Progenitor cell of endocrine pancreas (in vitro differentiated cells): ENCODE measurements at regions not wholly inside any gene's neighbourhood (a gene's known extent, or its start where the extent isn't known, plus 50 kb on each side); places are given as distances from the start of the nearest gene placed in this dataset.

Experiments used
- DNase-seq: peaks from one replicate; pipeline ENCODE4 v3.0.0; 2021; ENCODE audit warnings: low spot score; ENCODE audit not compliant: unreplicated experiment
- H3K27ac Mint-ChIP-seq: 2 replicates; pipeline ENCODE4 v1.8.0; 2021; ENCODE audit warnings: mild to moderate bottlenecking, moderate library complexity, mixed read lengths
- H3K27me3 Mint-ChIP-seq: 2 replicates; pipeline ENCODE4 v1.8.0; 2021; ENCODE audit warnings: mixed read lengths
- H3K36me3 Mint-ChIP-seq: 2 replicates; pipeline ENCODE4 v1.8.0; 2022; ENCODE audit warnings: mixed read lengths; ENCODE audit not compliant: insufficient read depth
- H3K4me1 Mint-ChIP-seq: 2 replicates; pipeline ENCODE4 v1.8.0; 2021; ENCODE audit warnings: low read depth, mixed read lengths
- H3K4me3 Mint-ChIP-seq: 2 replicates; pipeline ENCODE4 v1.8.0; 2021; ENCODE audit warnings: low read depth, mild to moderate bottlenecking, moderate library complexity, mixed read lengths
- H3K9me3 Mint-ChIP-seq: 2 replicates; pipeline ENCODE4 v1.8.0; 2021; ENCODE audit warnings: low read depth, mixed read lengths
- CTCF ChIP-seq: fragments of 200-600 bp; sonication (generic); IDR thresholded peaks from one replicate; pipeline ENCODE4 v1.5.0; 2021; ENCODE audit warnings: antibody characterized with exemption, mild to moderate bottlenecking; ENCODE audit not compliant: unreplicated experiment

- Mint-ChIP-seq H3K9me3 (no peaks in the 10 kb centered on the region), H3K27me3 (peaks cover 5% of the 10 kb centered on the region), H3K4me3 (no peak overlapping the region), H3K36me3 (no peaks in the 10 kb centered on the region), H3K27ac (no peak overlapping the region), H3K4me1 (no peaks in the 10 kb centered on the region)
- no peak for TF ChIP-seq CTCF
- no peak for DNase-seq
Measured at GRCh38 chr6:90463359-90463758, 123.5 kb downstream of the MAP3K7 start.

GRCh38 chr6:90462102-90462501 lies 124.8 kb downstream of the MAP3K7 start:
- Mint-ChIP-seq H3K27me3 (peaks cover 5% of the 10 kb centered on the region), H3K9me3 (no peaks in the 10 kb centered on the region), H3K4me3 (no peak overlapping the region), H3K4me1 (no peaks in the 10 kb centered on the region), H3K36me3 (no peaks in the 10 kb centered on the region), H3K27ac (no peak overlapping the region)
- no peak for DNase-seq
- TF ChIP-seq CTCF = no peak

GRCh38 chr6:90461383-90461782 lies 125.5 kb downstream of the MAP3K7 start:
- Mint-ChIP-seq H3K36me3 (no peaks in the 10 kb centered on the region), H3K9me3 (no peaks in the 10 kb centered on the region), H3K4me3 (no peak overlapping the region), H3K4me1 (no peaks in the 10 kb centered on the region), H3K27me3 (peaks cover 5% of the 10 kb centered on the region), H3K27ac (no peak overlapping the region)
- TF ChIP-seq CTCF = no peak
- no peak for DNase-seq

GRCh38 chr6:90460051-90460450 lies 126.8 kb downstream of the MAP3K7 start:
- H3K4me1 Mint-ChIP-seq = no peaks in the 10 kb centered on the region
- no peak for TF ChIP-seq CTCF
- no peaks in the 10 kb centered on the region for H3K36me3 Mint-ChIP-seq
- H3K27me3 Mint-ChIP-seq = no peaks in the 10 kb centered on the region
- no peak overlapping the region for H3K4me3 Mint-ChIP-seq
- H3K27ac Mint-ChIP-seq = no peak overlapping the region
- H3K9me3 Mint-ChIP-seq = no peaks in the 10 kb centered on the region
- no peak for DNase-seq

GRCh38 chr6:90459225-90459758 lies 127.6 kb downstream of the MAP3K7 start:
- Mint-ChIP-seq H3K36me3 (no peaks in the 10 kb centered on the region), H3K27ac (no peak overlapping the region), H3K4me1 (no peaks in the 10 kb centered on the region), H3K4me3 (no peak overlapping the region), H3K9me3 (no peaks in the 10 kb centered on the region), H3K27me3 (no peaks in the 10 kb centered on the region)
- no peak for DNase-seq
- TF ChIP-seq CTCF = no peak
